IMR-90 (cell line): ENCODE measurements at regions not wholly inside any gene's neighbourhood (a gene's known extent, or its start where the extent isn't known, plus 50 kb on each side); places are given as distances from the start of the nearest gene placed in this dataset.

Experiments used
- ATAC-seq: fragments of 200-7000 bp; cut with Tn5 transposase; 2 replicates; pipeline ENCODE4 v1.9.1; 2020; ENCODE audit warnings: low read depth, mild to moderate bottlenecking, moderate library complexity
- BruUV-seq: library from RNA; stranded (reverse); fragments of 400-500 nt; replicated peaks from 2 replicates; lab custom pipeline; 2021; lab: Mats Ljungman, UMichigan
- CTCF ChIA-PET: fragments of 300-600 bp; formaldehyde crosslinking; extraction: SDS; loops from one replicate; lab custom pipeline; 2021; ENCODE audit warnings: antibody characterized with exemption; lab: Yijun Ruan, JAX
- POLR2A ChIA-PET: fragments of 300-600 bp; sonication (Branson Sonifier 250); formaldehyde crosslinking; loops from one replicate; lab custom pipeline; 2022; ENCODE audit warnings: antibody characterized with exemption; ENCODE audit not compliant: unreplicated experiment; lab: Charles Lee
- DNase-seq: peaks from one replicate; pipeline ENCODE4 v3.0.0; 2013
- H2AFZ ChIP-seq: replicated peaks from 2 replicates; pipeline ENCODE3; 2013; ENCODE audit warnings: low read length, mild to moderate bottlenecking; ENCODE audit not compliant: poor library complexity
- H2AK5ac ChIP-seq: 2 replicates; pipeline ENCODE4 v1.6.1; 2013; ENCODE audit warnings: low read depth, low read length, inconsistent platforms
- H2AK9ac ChIP-seq: replicated peaks from 2 replicates; pipeline ENCODE3; 2013; ENCODE audit warnings: mild to moderate bottlenecking, low read depth, low read length, moderate library complexity; ENCODE audit not compliant: poor library complexity
- H2BK120ac ChIP-seq: 2 replicates; pipeline ENCODE4 v1.6.1; 2013; ENCODE audit warnings: low read depth, low read length, inconsistent platforms
- H2BK15ac ChIP-seq: 3 replicates; pipeline ENCODE4 v1.6.1; 2013; ENCODE audit warnings: low read depth, low read length, inconsistent platforms
- H2BK20ac ChIP-seq: 2 replicates; pipeline ENCODE4 v1.6.1; 2013; ENCODE audit warnings: low read depth, mild to moderate bottlenecking, inconsistent platforms, low read length, moderate library complexity
- H2BK5ac ChIP-seq: 2 replicates; pipeline ENCODE4 v1.6.1; 2013; ENCODE audit warnings: mild to moderate bottlenecking, low read depth, low read length, inconsistent platforms; ENCODE audit not compliant: poor library complexity, severe bottlenecking
- H3K14ac ChIP-seq: replicated peaks from 2 replicates; pipeline ENCODE4 v1.6.1; 2013; ENCODE audit warnings: low read depth, low read length, inconsistent platforms
- H3K18ac ChIP-seq: 2 replicates; pipeline ENCODE4 v1.6.1; 2013; ENCODE audit warnings: low read depth, low read length, control low read depth
- H3K23ac ChIP-seq: 2 replicates; pipeline ENCODE4 v1.6.1; 2013; ENCODE audit warnings: low read depth, low read length, inconsistent platforms
- H3K27ac ChIP-seq: 2 replicates; pipeline ENCODE4 v1.5.1; 2013; ENCODE audit warnings: mild to moderate bottlenecking, control low read depth, low read length; ENCODE audit not compliant: insufficient read depth
- H3K27me3 ChIP-seq: 2 replicates; pipeline ENCODE4 v1.6.1; 2013; ENCODE audit warnings: low read length; ENCODE audit not compliant: control insufficient read depth, insufficient read depth
- H3K36me3 ChIP-seq: 2 replicates; pipeline ENCODE4 v1.6.1; 2013; ENCODE audit warnings: low read length, mixed read lengths; ENCODE audit not compliant: control insufficient read depth, insufficient read depth
- H3K4ac ChIP-seq: 2 replicates; pipeline ENCODE4 v1.6.1; 2013; ENCODE audit warnings: low read depth, low read length, inconsistent platforms
- H3K4me1 ChIP-seq: 2 replicates; pipeline ENCODE4 v1.6.1; 2013; ENCODE audit warnings: low read length, mixed read lengths; ENCODE audit not compliant: control insufficient read depth, insufficient read depth
- H3K4me2 ChIP-seq: 2 replicates; pipeline ENCODE4 v1.6.1; 2013; ENCODE audit warnings: low read depth, mild to moderate bottlenecking, control low read depth, low read length, moderate library complexity
- H3K4me3 ChIP-seq: 2 replicates; pipeline ENCODE4 v1.5.1; 2013; ENCODE audit warnings: low read depth, mild to moderate bottlenecking, control low read depth, low read length, moderate library complexity; ENCODE audit not compliant: insufficient read depth
- H3K56ac ChIP-seq: 2 replicates; pipeline ENCODE4 v1.6.1; 2013; ENCODE audit warnings: low read length, inconsistent platforms; ENCODE audit not compliant: insufficient read depth; ENCODE audit errors: extremely low read depth
- H3K79me1 ChIP-seq, 2 experiments: 2 replicates each; pipeline ENCODE4 v1.6.1; 2013; ENCODE audit warnings: low read length in 2 of 2, inconsistent platforms in 1 of 2, low read depth in 1 of 2
- H3K9ac ChIP-seq: 2 replicates; pipeline ENCODE4 v1.6.1; 2013; ENCODE audit warnings: low read depth, low read length, control low read depth
- H3K9me1 ChIP-seq: 2 replicates; pipeline ENCODE4 v1.6.1; 2013; ENCODE audit warnings: low read length, inconsistent platforms; ENCODE audit not compliant: insufficient read depth
- H3K9me3 ChIP-seq: 2 replicates; pipeline ENCODE4 v1.6.1; 2013; ENCODE audit warnings: low read length; ENCODE audit not compliant: control insufficient read depth, insufficient read depth
- H4K20me1 ChIP-seq: 2 replicates; pipeline ENCODE4 v1.6.1; 2013; ENCODE audit warnings: low read length, inconsistent platforms; ENCODE audit not compliant: insufficient read depth
- H4K5ac ChIP-seq: 2 replicates; pipeline ENCODE4 v1.6.1; 2013; ENCODE audit warnings: mild to moderate bottlenecking, low read depth, low read length, control low read depth
- H4K8ac ChIP-seq, 2 experiments: 2 replicates each; pipeline ENCODE4 v1.6.1; 2013; ENCODE audit warnings: low read depth in 2 of 2, low read length in 2 of 2, control low read depth in 1 of 2, inconsistent platforms in 1 of 2
- H4K91ac ChIP-seq: 2 replicates; pipeline ENCODE4 v1.6.1; 2013; ENCODE audit warnings: low read depth, low read length, inconsistent platforms; ENCODE audit not compliant: insufficient read depth
- MAFK ChIP-seq: IDR thresholded peaks from 2 replicates; pipeline ENCODE4 v1.6.1; 2012; ENCODE audit warnings: low read depth, low read length, improper control_type of control experiment
- POLR2A ChIP-seq: IDR thresholded peaks from 2 replicates; pipeline ENCODE4 v1.6.1; 2012; ENCODE audit warnings: mild to moderate bottlenecking, low read depth, low read length
- RAD21 ChIP-seq: IDR thresholded peaks from 2 replicates; pipeline ENCODE4 v1.6.1; 2012; ENCODE audit warnings: low read length, improper control_type of control experiment
- SMC3 ChIP-seq: fragments of 150-350 bp; IDR thresholded peaks from 2 replicates; pipeline ENCODE4 v1.6.1; 2016; ENCODE audit warnings: low read depth, mild to moderate bottlenecking, antibody characterized with exemption, low read length, moderate library complexity
- WGBS, 2 experiments: methylation state at CpG; one replicate each; pipeline versions ENCODE4 v1.1.5 to v1.1.7; 2013; ENCODE audit warnings: missing lambda C conversion rate in 2 of 2; ENCODE audit not compliant: insufficient read length in 1 of 2; ENCODE audit errors: extremely low coverage in 2 of 2; 5-methylcytosine and 5-hydroxymethylcytosine counted together
- dilution Hi-C: fragments of 300-500 bp; cut with HindIII; formaldehyde crosslinking; loops from one replicate; pipeline ENCODE4 v1.14.3; 2018; ENCODE audit warnings: low sequenced_read_pairs; ENCODE audit not compliant: unreplicated experiment
- in situ Hi-C: fragments of 300-500 bp; cut with MboI; formaldehyde crosslinking; loops from 3 replicates; pipeline ENCODE4 v1.14.3; 2019; ENCODE audit warnings: low sequenced_read_pairs, inconsistent platforms, mixed read lengths
- intact Hi-C: fragments of 100-400 bp; cut with micrococcal nuclease; formaldehyde crosslinking; loops from 2 replicates; pipeline ENCODE4 v1.10.0; 2022

DNA sequence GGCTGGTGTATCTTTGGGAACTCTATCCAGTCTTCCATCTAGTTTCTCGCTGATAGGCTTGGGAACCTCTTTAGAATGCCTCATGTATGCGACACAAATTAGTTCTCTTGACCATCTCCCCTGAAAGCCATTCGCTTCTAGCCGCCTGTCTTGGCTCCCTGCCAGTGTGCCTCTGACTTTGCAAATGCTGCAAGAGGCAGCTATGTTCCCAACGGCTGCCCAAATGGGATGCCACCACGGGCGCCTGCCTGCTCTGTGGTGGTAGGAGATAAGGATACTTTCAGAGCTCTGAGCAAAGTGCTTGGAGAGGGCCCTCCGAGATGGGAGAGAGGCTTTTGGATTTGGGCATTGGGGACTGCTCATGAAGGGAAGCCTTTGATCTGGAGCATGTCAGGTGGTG, 77.7 kb upstream of the IGFBP5 start:
- ATAC-seq = no peak

More for the DNA sequence above, 77.7 kb upstream of the IGFBP5 start:
- Histone ChIP-seq H3K9me1 (peaks cover 10% of the 10 kb centered on the region), H3K9ac (no peak overlapping the region), H3K14ac (no peak overlapping the region), H3K56ac (no peak overlapping the region), H3K23ac (no peak overlapping the region), H3K36me3 (no peaks in the 10 kb centered on the region), H2BK120ac (peak overlapping the region; percentile 66), H2AK9ac (no peak overlapping the region), H4K5ac (no peak overlapping the region), H3K4me3 (no peak overlapping the region), H3K9me3 (no peaks in the 10 kb centered on the region), H2BK20ac (peak overlapping the region; percentile 84; the same call in 1 of the 2 replicates), H3K4ac (0 out of 2 replicates have a peak overlapping the region, but pooled peaks have one; percentile 19), H3K27me3 (no peaks in the 10 kb centered on the region), H2AFZ (peak overlapping the region; percentile 40), H3K27ac (no peak overlapping the region), H3K79me1 (no peaks in the 10 kb centered on the region), H4K20me1 (no peaks in the 10 kb centered on the region), H4K91ac (no peak overlapping the region), H2BK5ac (no peak overlapping the region), H2BK15ac (no peak overlapping the region), H3K4me2 (no peak overlapping the region), H3K18ac (no peak overlapping the region), H2AK5ac (peak overlapping the region; percentile 67; the same call in 1 of the 2 replicates), H4K8ac (no peak overlapping the region; a peak in 1 of 4 replicates), H3K4me1 (peaks cover 11% of the 10 kb centered on the region)
- POLR2A ChIA-PET = no interaction called here
- BruUV-seq = no TSS peak
- 53% methylated on average over 4 of the region's 8 CpGs; no CpG with 5 or more reads in 1 of the 2 experiments for WGBS, 2 experiments
- CTCF ChIA-PET = no interaction called here
- intact Hi-C loops = no loop called here
- dilution Hi-C loops = no loop called here
- no peak for DNase-seq
- in situ Hi-C loops = no loop called here
- TF ChIP-seq RAD21 (no peak), MAFK (no peak), POLR2A (no peak), SMC3 (no peak)
